Right lobe of liver (tissue), 4 donors: ENCODE measurements at regions not wholly inside any gene's neighbourhood (a gene's known extent, or its start where the extent isn't known, plus 50 kb on each side); places are given as distances from the start of the nearest gene placed in this dataset.

Experiments used
- POLR2A ChIP-seq: fragments of 450-650 bp; IDR thresholded peaks from one replicate; pipeline ENCODE4 v1.6.1; 2017; ENCODE audit warnings: antibody characterized with exemption, mild to moderate bottlenecking
- TF ChIP-seq, protein P1 (sequence below), 4 donors: fragments of 200-600 bp in 3 of 4; fragments of 450-650 bp in 1 of 4; IDR thresholded peaks; one replicate each; pipeline versions ENCODE4 v1.5.1 to v1.8.0; 2016 to 2022; ENCODE audit warnings: antibody characterized with exemption in 4 of 4, mild to moderate bottlenecking in 2 of 4
- donor health status: DM: no; HTN: no; CAD: no.
- donor health status: DM: no; HTN: no; CAD: no.
- donor health status: DM: no; HTN: yes; CAD: no.

DNA sequence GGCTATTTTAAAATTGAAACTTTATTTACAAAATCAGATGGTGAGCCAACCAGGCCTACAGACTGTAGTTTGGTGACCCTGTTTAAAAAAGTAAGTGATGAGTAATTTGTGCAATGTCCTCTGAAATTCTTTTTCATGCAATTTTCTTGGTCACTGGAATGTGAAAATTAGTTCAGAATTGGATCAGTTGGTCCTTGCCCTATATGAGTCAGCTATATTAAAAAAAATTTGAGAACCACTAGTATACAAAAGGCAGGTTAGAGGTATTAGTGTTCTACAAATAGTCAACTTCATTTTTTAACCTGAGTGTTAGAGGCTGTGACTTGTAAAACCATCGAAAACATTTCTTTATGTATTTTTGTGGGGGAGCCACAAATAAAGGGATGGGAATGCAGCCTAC lies 91.1 kb upstream of the NXPH2 start:
- TF ChIP-seq POLR2A, result no peak
- TF ChIP-seq, protein P1, sequence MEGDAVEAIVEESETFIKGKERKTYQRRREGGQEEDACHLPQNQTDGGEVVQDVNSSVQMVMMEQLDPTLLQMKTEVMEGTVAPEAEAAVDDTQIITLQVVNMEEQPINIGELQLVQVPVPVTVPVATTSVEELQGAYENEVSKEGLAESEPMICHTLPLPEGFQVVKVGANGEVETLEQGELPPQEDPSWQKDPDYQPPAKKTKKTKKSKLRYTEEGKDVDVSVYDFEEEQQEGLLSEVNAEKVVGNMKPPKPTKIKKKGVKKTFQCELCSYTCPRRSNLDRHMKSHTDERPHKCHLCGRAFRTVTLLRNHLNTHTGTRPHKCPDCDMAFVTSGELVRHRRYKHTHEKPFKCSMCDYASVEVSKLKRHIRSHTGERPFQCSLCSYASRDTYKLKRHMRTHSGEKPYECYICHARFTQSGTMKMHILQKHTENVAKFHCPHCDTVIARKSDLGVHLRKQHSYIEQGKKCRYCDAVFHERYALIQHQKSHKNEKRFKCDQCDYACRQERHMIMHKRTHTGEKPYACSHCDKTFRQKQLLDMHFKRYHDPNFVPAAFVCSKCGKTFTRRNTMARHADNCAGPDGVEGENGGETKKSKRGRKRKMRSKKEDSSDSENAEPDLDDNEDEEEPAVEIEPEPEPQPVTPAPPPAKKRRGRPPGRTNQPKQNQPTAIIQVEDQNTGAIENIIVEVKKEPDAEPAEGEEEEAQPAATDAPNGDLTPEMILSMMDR (IDR thresholded peaks at IDR 0.05), result no peak
